ENCODE measurements at regions not wholly inside any gene's neighbourhood (a gene's known extent, or its start where the extent isn't known, plus 50 kb on each side); places are given as distances from the start of the nearest gene placed in this dataset.
A peak's percentile ranks its signal among the peaks of the same experiment; 100 is the strongest.
"Not testable (repeated sequence)": the region's sequence is repeated elsewhere in the genome, so short reads cannot be mapped to it uniquely, and the experiment has no call there.

GRCh38 chr3:125836011-125836551, 132.9 kb upstream of the ROPN1B start:
- H3K9ac ChIP-seq (ENCODE audit: low read length): not testable (repeated sequence)
- WGBS (ENCODE audit: extremely low coverage, insufficient coverage, low lambda C conversion rate): no CpG with 5 or more reads among the region's 11 CpGs

GRCh38 chr3:125836786-125837185, 132.2 kb upstream of the ROPN1B start:
- not testable (repeated sequence) for H2BK15ac ChIP-seq (replicated peaks; ENCODE audit: low read depth); H2BK120ac ChIP-seq (ENCODE audit: low read depth, low read length); H3K18ac ChIP-seq (ENCODE audit: low read length); H3K27me3 ChIP-seq (ENCODE audit: insufficient read depth, low read length, poor library complexity); H3K79me2 ChIP-seq (ENCODE audit: control insufficient read depth, insufficient read depth, low read length); DNase-seq; H3K4me2 ChIP-seq (ENCODE audit: low read length); H3K9ac ChIP-seq (ENCODE audit: low read length); H3K36me3 ChIP-seq (ENCODE audit: control insufficient read depth, insufficient read depth, low read length); H4K8ac ChIP-seq (ENCODE audit: low read depth, low read length); H3K23ac ChIP-seq (ENCODE audit: low read length); H2AK5ac ChIP-seq (ENCODE audit: low read length); H3K27ac ChIP-seq (ENCODE audit: low read depth, low read length); H3K4me1 ChIP-seq (ENCODE audit: control insufficient read depth, low read depth, low read length); H3K4me3 ChIP-seq (ENCODE audit: low read length); H2BK5ac ChIP-seq (ENCODE audit: low read length); H4K5ac ChIP-seq (ENCODE audit: low read length); H3K4ac ChIP-seq (ENCODE audit: low read depth, low read length); H3K79me1 ChIP-seq (ENCODE audit: low read length)
- peak overlapping the region; percentile 17 for H3K56ac ChIP-seq (ENCODE audit: low read length)
- no CpG with 5 or more reads among the region's 8 CpGs for WGBS (ENCODE audit: extremely low coverage, insufficient coverage, low lambda C conversion rate)

More at GRCh38 chr3:125836011-125836551, 132.9 kb upstream of the ROPN1B start:
- H3K36me3 ChIP-seq (ENCODE audit: control insufficient read depth, insufficient read depth, low read length); H3K18ac ChIP-seq (ENCODE audit: low read length); H3K4me1 ChIP-seq (ENCODE audit: control insufficient read depth, low read depth, low read length); H3K4ac ChIP-seq (ENCODE audit: low read depth, low read length); H3K79me2 ChIP-seq (ENCODE audit: control insufficient read depth, insufficient read depth, low read length); H2BK15ac ChIP-seq (replicated peaks; ENCODE audit: low read depth); H3K4me2 ChIP-seq (ENCODE audit: low read length); H3K27me3 ChIP-seq (ENCODE audit: insufficient read depth, low read length, poor library complexity); H4K5ac ChIP-seq (ENCODE audit: low read length); H3K4me3 ChIP-seq (ENCODE audit: low read length); H3K23ac ChIP-seq (ENCODE audit: low read length); H4K8ac ChIP-seq (ENCODE audit: low read depth, low read length); H2BK120ac ChIP-seq (ENCODE audit: low read depth, low read length); H2AK5ac ChIP-seq (ENCODE audit: low read length); H3K79me1 ChIP-seq (ENCODE audit: low read length): not testable (repeated sequence)
- peak overlapping the region; percentile 23 for H3K27ac ChIP-seq (ENCODE audit: low read depth, low read length)
- DNase-seq: peak; percentile 82
- H2BK5ac ChIP-seq (ENCODE audit: low read length): peak overlapping the region; percentile 84
- peak overlapping the region; percentile 64 for H3K56ac ChIP-seq (ENCODE audit: low read length)

DNA sequence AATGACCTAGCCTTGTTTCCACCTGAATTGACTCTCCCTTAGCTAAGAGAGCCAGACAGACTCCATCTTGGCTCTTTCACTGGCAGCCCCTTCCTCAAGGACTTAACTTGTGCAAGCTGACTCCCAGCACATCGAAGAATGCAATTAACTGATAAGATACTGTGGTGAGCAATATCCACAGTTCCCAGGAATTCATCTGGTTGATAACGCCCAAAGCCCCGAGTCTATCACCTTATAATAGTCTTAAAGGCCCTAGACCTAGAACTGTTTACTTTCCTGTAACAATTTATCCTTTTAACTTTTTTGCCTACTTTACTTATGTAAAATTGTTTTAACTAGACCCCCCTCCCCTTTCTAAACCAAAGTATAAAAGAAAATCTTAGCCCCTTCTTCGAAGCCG, 130.1 kb upstream of the ROPN1B start:
- H3K23ac ChIP-seq (ENCODE audit: low read length); H3K56ac ChIP-seq (ENCODE audit: low read length); H3K4me2 ChIP-seq (ENCODE audit: low read length); H4K5ac ChIP-seq (ENCODE audit: low read length); H3K79me1 ChIP-seq (ENCODE audit: low read length); H2BK5ac ChIP-seq (ENCODE audit: low read length); H4K8ac ChIP-seq (ENCODE audit: low read depth, low read length); H2BK15ac ChIP-seq (replicated peaks; ENCODE audit: low read depth); H3K4me1 ChIP-seq (ENCODE audit: control insufficient read depth, low read depth, low read length); H2BK120ac ChIP-seq (ENCODE audit: low read depth, low read length); H3K18ac ChIP-seq (ENCODE audit: low read length); H3K4ac ChIP-seq (ENCODE audit: low read depth, low read length); H3K27me3 ChIP-seq (ENCODE audit: insufficient read depth, low read length, poor library complexity); H3K36me3 ChIP-seq (ENCODE audit: control insufficient read depth, insufficient read depth, low read length); H3K9ac ChIP-seq (ENCODE audit: low read length); H2AK5ac ChIP-seq (ENCODE audit: low read length); H3K4me3 ChIP-seq (ENCODE audit: low read length); H3K79me2 ChIP-seq (ENCODE audit: control insufficient read depth, insufficient read depth, low read length): not testable (repeated sequence)
- peak; percentile 90 for DNase-seq
- WGBS (ENCODE audit: extremely low coverage, insufficient coverage, low lambda C conversion rate): no CpG with 5 or more reads among the region's 5 CpGs
- peak overlapping the region; percentile 60 for H3K27ac ChIP-seq (ENCODE audit: low read depth, low read length)

DNA sequence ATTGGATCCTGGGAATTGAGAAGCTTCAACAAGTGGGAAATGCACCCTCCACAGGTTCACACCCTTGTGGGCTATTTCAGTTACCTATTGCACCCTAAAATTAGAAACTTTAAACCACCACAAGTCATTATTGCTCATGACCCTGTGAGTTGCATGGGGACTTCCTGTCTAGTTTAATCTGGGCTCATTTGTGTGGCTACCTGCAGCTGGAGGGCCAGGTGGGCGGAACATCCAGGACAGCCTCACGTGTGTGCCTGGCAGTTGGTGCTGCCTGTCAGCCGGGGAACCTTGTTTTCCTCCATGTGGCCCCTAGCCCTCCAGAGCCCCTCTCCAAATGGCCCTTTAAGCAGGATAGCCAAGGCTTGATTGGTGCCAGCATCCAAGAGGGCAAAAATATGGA, 128.5 kb upstream of the ROPN1B start:
- not testable (repeated sequence) for H2BK15ac ChIP-seq (replicated peaks; ENCODE audit: low read depth); H3K4me2 ChIP-seq (ENCODE audit: low read length)

GRCh38 chr3:125847966-125848365, 121.0 kb upstream of the ROPN1B start:
- H2BK120ac ChIP-seq (ENCODE audit: low read depth, low read length); H3K4ac ChIP-seq (ENCODE audit: low read depth, low read length); H3K9ac ChIP-seq (ENCODE audit: low read length); H4K5ac ChIP-seq (ENCODE audit: low read length); H4K8ac ChIP-seq (ENCODE audit: low read depth, low read length); H3K18ac ChIP-seq (ENCODE audit: low read length); H2BK5ac ChIP-seq (ENCODE audit: low read length); H3K4me3 ChIP-seq (ENCODE audit: low read length); H2BK15ac ChIP-seq (replicated peaks; ENCODE audit: low read depth); H3K4me2 ChIP-seq (ENCODE audit: low read length); H3K56ac ChIP-seq (ENCODE audit: low read length); H3K79me1 ChIP-seq (ENCODE audit: low read length); H3K27ac ChIP-seq (ENCODE audit: low read depth, low read length); H3K36me3 ChIP-seq (ENCODE audit: control insufficient read depth, insufficient read depth, low read length); H3K27me3 ChIP-seq (ENCODE audit: insufficient read depth, low read length, poor library complexity); H3K23ac ChIP-seq (ENCODE audit: low read length); H2AK5ac ChIP-seq (ENCODE audit: low read length); H3K4me1 ChIP-seq (ENCODE audit: control insufficient read depth, low read depth, low read length); DNase-seq; H3K79me2 ChIP-seq (ENCODE audit: control insufficient read depth, insufficient read depth, low read length): not testable (repeated sequence)
- WGBS (ENCODE audit: extremely low coverage, insufficient coverage, low lambda C conversion rate): no CpG with 5 or more reads among the region's 15 CpGs

More for the DNA sequence above, 128.5 kb upstream of the ROPN1B start:
- not testable (repeated sequence) for H3K36me3 ChIP-seq (ENCODE audit: control insufficient read depth, insufficient read depth, low read length); H4K8ac ChIP-seq (ENCODE audit: low read depth, low read length); H2BK120ac ChIP-seq (ENCODE audit: low read depth, low read length); H3K4me1 ChIP-seq (ENCODE audit: control insufficient read depth, low read depth, low read length); H3K79me1 ChIP-seq (ENCODE audit: low read length); H3K4ac ChIP-seq (ENCODE audit: low read depth, low read length); H3K18ac ChIP-seq (ENCODE audit: low read length); H3K9ac ChIP-seq (ENCODE audit: low read length); H3K79me2 ChIP-seq (ENCODE audit: control insufficient read depth, insufficient read depth, low read length); DNase-seq; H4K5ac ChIP-seq (ENCODE audit: low read length); H3K27ac ChIP-seq (ENCODE audit: low read depth, low read length); H3K23ac ChIP-seq (ENCODE audit: low read length); H2AK5ac ChIP-seq (ENCODE audit: low read length); H3K4me3 ChIP-seq (ENCODE audit: low read length); H3K27me3 ChIP-seq (ENCODE audit: insufficient read depth, low read length, poor library complexity)
- Histone ChIP-seq H3K56ac (ENCODE audit: low read length) (peak overlapping the region; percentile 37), H2BK5ac (ENCODE audit: low read length) (peak overlapping the region; percentile 7)
- no CpG with 5 or more reads among the region's 3 CpGs for WGBS (ENCODE audit: extremely low coverage, insufficient coverage, low lambda C conversion rate)

GRCh38 chr3:125855006-125855405, 114.0 kb upstream of the ROPN1B start:
- H4K8ac ChIP-seq (ENCODE audit: low read depth, low read length); H3K4ac ChIP-seq (ENCODE audit: low read depth, low read length); H3K23ac ChIP-seq (ENCODE audit: low read length); H3K27me3 ChIP-seq (ENCODE audit: insufficient read depth, low read length, poor library complexity); H3K79me2 ChIP-seq (ENCODE audit: control insufficient read depth, insufficient read depth, low read length); H3K4me3 ChIP-seq (ENCODE audit: low read length); H3K56ac ChIP-seq (ENCODE audit: low read length); H3K27ac ChIP-seq (ENCODE audit: low read depth, low read length); H4K5ac ChIP-seq (ENCODE audit: low read length); H3K79me1 ChIP-seq (ENCODE audit: low read length); H2AK5ac ChIP-seq (ENCODE audit: low read length); H2BK5ac ChIP-seq (ENCODE audit: low read length); H2BK120ac ChIP-seq (ENCODE audit: low read depth, low read length); H3K4me1 ChIP-seq (ENCODE audit: control insufficient read depth, low read depth, low read length); H3K4me2 ChIP-seq (ENCODE audit: low read length); H3K9ac ChIP-seq (ENCODE audit: low read length); H3K18ac ChIP-seq (ENCODE audit: low read length); H3K36me3 ChIP-seq (ENCODE audit: control insufficient read depth, insufficient read depth, low read length); DNase-seq; H2BK15ac ChIP-seq (replicated peaks; ENCODE audit: low read depth): not testable (repeated sequence)
- WGBS (ENCODE audit: extremely low coverage, insufficient coverage, low lambda C conversion rate): no CpG with 5 or more reads among the region's 2 CpGs

Data from mesendoderm (in vitro differentiated cells).